OCI-LY3 (cell line): ENCODE measurements at regions not wholly inside any gene's neighbourhood (a gene's known extent, or its start where the extent isn't known, plus 50 kb on each side); places are given as distances from the start of the nearest gene placed in this dataset.

Source experiments
- EZH2phosphoT487 ChIP-seq: fragments of 200-600 bp; shearing (Covaris generic); IDR thresholded peaks from 2 replicates; pipeline ENCODE4 v1.6.1; 2018; ENCODE audit warnings: antibody characterized with exemption, mixed run types, low read depth
- TF ChIP-seq, protein P1 (sequence below): fragments of 200-600, 300-600 bp; sonication (generic); IDR thresholded peaks from 2 replicates; pipeline ENCODE4 v1.5.1; 2014; ENCODE audit warnings: antibody characterized with exemption, low read length, low read depth

DNA sequence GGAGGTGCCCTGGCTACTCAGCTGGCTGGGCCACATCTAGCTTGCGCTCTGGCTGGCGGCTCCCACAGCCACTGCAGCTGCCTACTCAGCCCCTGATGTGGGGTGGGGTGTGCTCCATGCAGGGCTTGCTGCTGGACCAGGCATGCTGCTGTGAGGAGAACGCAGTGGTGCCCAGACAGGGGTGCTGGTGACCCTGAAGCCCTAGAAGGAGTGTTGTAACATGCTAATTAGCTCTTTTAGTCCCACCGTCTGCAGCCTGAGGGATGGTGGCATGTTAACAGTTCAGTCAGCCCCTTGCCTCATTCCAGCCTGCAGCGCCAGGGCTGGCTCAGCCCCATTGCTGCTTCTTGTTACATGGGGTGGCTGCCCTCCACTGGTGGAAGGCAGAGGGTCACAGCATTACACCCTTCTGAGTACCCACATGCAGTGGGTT, 642.3 kb downstream of the DMRTA1 start:
- TF ChIP-seq, protein P1, sequence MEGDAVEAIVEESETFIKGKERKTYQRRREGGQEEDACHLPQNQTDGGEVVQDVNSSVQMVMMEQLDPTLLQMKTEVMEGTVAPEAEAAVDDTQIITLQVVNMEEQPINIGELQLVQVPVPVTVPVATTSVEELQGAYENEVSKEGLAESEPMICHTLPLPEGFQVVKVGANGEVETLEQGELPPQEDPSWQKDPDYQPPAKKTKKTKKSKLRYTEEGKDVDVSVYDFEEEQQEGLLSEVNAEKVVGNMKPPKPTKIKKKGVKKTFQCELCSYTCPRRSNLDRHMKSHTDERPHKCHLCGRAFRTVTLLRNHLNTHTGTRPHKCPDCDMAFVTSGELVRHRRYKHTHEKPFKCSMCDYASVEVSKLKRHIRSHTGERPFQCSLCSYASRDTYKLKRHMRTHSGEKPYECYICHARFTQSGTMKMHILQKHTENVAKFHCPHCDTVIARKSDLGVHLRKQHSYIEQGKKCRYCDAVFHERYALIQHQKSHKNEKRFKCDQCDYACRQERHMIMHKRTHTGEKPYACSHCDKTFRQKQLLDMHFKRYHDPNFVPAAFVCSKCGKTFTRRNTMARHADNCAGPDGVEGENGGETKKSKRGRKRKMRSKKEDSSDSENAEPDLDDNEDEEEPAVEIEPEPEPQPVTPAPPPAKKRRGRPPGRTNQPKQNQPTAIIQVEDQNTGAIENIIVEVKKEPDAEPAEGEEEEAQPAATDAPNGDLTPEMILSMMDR: peak; percentile 87
- no peak for TF ChIP-seq EZH2phosphoT487
